IPS-18a (cell line): ENCODE measurements at regions not wholly inside any gene's neighbourhood (a gene's known extent, or its start where the extent isn't known, plus 50 kb on each side); places are given as distances from the start of the nearest gene placed in this dataset.

Experiments
- H3K27ac ChIP-seq: one replicate; pipeline ENCODE4 v1.5.1; 2013; ENCODE audit warnings: low read length
- H3K27me3 ChIP-seq: one replicate; pipeline ENCODE4 v1.6.1; 2013; ENCODE audit warnings: mild to moderate bottlenecking, low read length; ENCODE audit not compliant: control insufficient read depth, insufficient read depth
- H3K36me3 ChIP-seq: one replicate; pipeline ENCODE4 v1.6.1; 2013; ENCODE audit warnings: low read depth, low read length; ENCODE audit not compliant: control insufficient read depth
- H3K4me1 ChIP-seq: one replicate; pipeline ENCODE4 v1.6.1; 2013; ENCODE audit warnings: low read depth, low read length; ENCODE audit not compliant: control insufficient read depth
- H3K4me3 ChIP-seq: one replicate; pipeline ENCODE4 v1.5.1; 2013; ENCODE audit warnings: low read length
- H3K9ac ChIP-seq: one replicate; pipeline ENCODE4 v1.6.1; 2013; ENCODE audit warnings: mild to moderate bottlenecking, low read length, moderate library complexity
- H3K9me3 ChIP-seq: one replicate; pipeline ENCODE4 v1.6.1; 2013; ENCODE audit warnings: low read depth, low read length; ENCODE audit not compliant: control insufficient read depth

GRCh38 chr11:127843483-127844396 is 743.6 kb downstream of the ETS1 start:
- Histone ChIP-seq H3K4me1 (no peaks in the 10 kb centered on the region), H3K9me3 (no peaks in the 10 kb centered on the region), H3K4me3 (no peak overlapping the region), H3K27me3 (no peaks in the 10 kb centered on the region), H3K36me3 (no peaks in the 10 kb centered on the region), H3K9ac (no peak overlapping the region), H3K27ac (no peak overlapping the region)

- Histone ChIP-seq H3K27ac (no peak overlapping the region), H3K9ac (no peak overlapping the region), H3K9me3 (no peaks in the 10 kb centered on the region), H3K4me1 (no peaks in the 10 kb centered on the region), H3K36me3 (no peaks in the 10 kb centered on the region), H3K4me3 (no peak overlapping the region), H3K27me3 (no peaks in the 10 kb centered on the region)
Measured at GRCh38 chr11:127825183-127825582, 762.2 kb downstream of the ETS1 start.

- Histone ChIP-seq H3K27me3 (no peaks in the 10 kb centered on the region), H3K4me3 (no peak overlapping the region), H3K9ac (no peak overlapping the region), H3K4me1 (peaks cover 12% of the 10 kb centered on the region), H3K9me3 (no peaks in the 10 kb centered on the region), H3K36me3 (no peaks in the 10 kb centered on the region), H3K27ac (no peak overlapping the region)
Measured at GRCh38 chr11:127818625-127819024, 768.7 kb downstream of the ETS1 start.

- H3K27me3 ChIP-seq: no peaks in the 10 kb centered on the region
- peaks cover 12% of the 10 kb centered on the region for H3K4me1 ChIP-seq
- no peak overlapping the region for H3K4me3 ChIP-seq
- no peaks in the 10 kb centered on the region for H3K9me3 ChIP-seq
- H3K9ac ChIP-seq: no peak overlapping the region
- H3K27ac ChIP-seq: no peak overlapping the region
- H3K36me3 ChIP-seq: no peaks in the 10 kb centered on the region
Measured at GRCh38 chr11:127816962-127817361, 770.4 kb downstream of the ETS1 start.

GRCh38 chr11:127815331-127815730 is 772.0 kb downstream of the ETS1 start:
- H3K27ac ChIP-seq: no peak overlapping the region
- no peaks in the 10 kb centered on the region for H3K9me3 ChIP-seq
- no peak overlapping the region for H3K9ac ChIP-seq
- H3K36me3 ChIP-seq: no peaks in the 10 kb centered on the region
- peaks cover 12% of the 10 kb centered on the region for H3K4me1 ChIP-seq
- no peak overlapping the region for H3K4me3 ChIP-seq
- no peaks in the 10 kb centered on the region for H3K27me3 ChIP-seq

GRCh38 chr11:127806501-127806900 is 780.9 kb downstream of the ETS1 start:
- H3K9me3 ChIP-seq: no peaks in the 10 kb centered on the region
- H3K27me3 ChIP-seq: no peaks in the 10 kb centered on the region
- no peaks in the 10 kb centered on the region for H3K36me3 ChIP-seq
- no peak overlapping the region for H3K27ac ChIP-seq
- H3K9ac ChIP-seq: no peak overlapping the region
- H3K4me1 ChIP-seq: no peaks in the 10 kb centered on the region
- H3K4me3 ChIP-seq: no peak overlapping the region

GRCh38 chr11:127805771-127806170 is 781.6 kb downstream of the ETS1 start:
- H3K27me3 ChIP-seq: no peaks in the 10 kb centered on the region
- H3K36me3 ChIP-seq: no peaks in the 10 kb centered on the region
- H3K4me3 ChIP-seq: no peak overlapping the region
- H3K9ac ChIP-seq: no peak overlapping the region
- H3K9me3 ChIP-seq: no peaks in the 10 kb centered on the region
- no peak overlapping the region for H3K27ac ChIP-seq
- no peaks in the 10 kb centered on the region for H3K4me1 ChIP-seq

GRCh38 chr11:127804747-127805400 is 782.5 kb downstream of the ETS1 start:
- Histone ChIP-seq H3K9me3 (no peaks in the 10 kb centered on the region), H3K9ac (no peak overlapping the region), H3K4me3 (no peak overlapping the region), H3K36me3 (no peaks in the 10 kb centered on the region), H3K27me3 (no peaks in the 10 kb centered on the region), H3K27ac (no peak overlapping the region), H3K4me1 (no peaks in the 10 kb centered on the region)

- no peaks in the 10 kb centered on the region for H3K36me3 ChIP-seq
- no peaks in the 10 kb centered on the region for H3K9me3 ChIP-seq
- H3K9ac ChIP-seq: no peak overlapping the region
- no peak overlapping the region for H3K4me3 ChIP-seq
- H3K27me3 ChIP-seq: no peaks in the 10 kb centered on the region
- H3K27ac ChIP-seq: no peak overlapping the region
- H3K4me1 ChIP-seq: no peaks in the 10 kb centered on the region
Measured at GRCh38 chr11:127803755-127804154, 783.6 kb downstream of the ETS1 start.

GRCh38 chr11:127800989-127801688 is 786.2 kb downstream of the ETS1 start:
- Histone ChIP-seq H3K27me3 (no peaks in the 10 kb centered on the region), H3K9me3 (peaks cover 4% of the 10 kb centered on the region), H3K4me1 (no peaks in the 10 kb centered on the region), H3K9ac (no peak overlapping the region), H3K27ac (no peak overlapping the region), H3K4me3 (no peak overlapping the region), H3K36me3 (no peaks in the 10 kb centered on the region)

GRCh38 chr11:127795326-127795725 is 792.0 kb downstream of the ETS1 start:
- Histone ChIP-seq H3K4me3 (no peak overlapping the region), H3K36me3 (no peaks in the 10 kb centered on the region), H3K9ac (no peak overlapping the region), H3K9me3 (peaks cover 4% of the 10 kb centered on the region), H3K4me1 (peaks cover 9% of the 10 kb centered on the region), H3K27me3 (no peaks in the 10 kb centered on the region), H3K27ac (no peak overlapping the region)
